SK-MEL-5 (cell line): ENCODE measurements at regions not wholly inside any gene's neighbourhood (a gene's known extent, or its start where the extent isn't known, plus 50 kb on each side); places are given as distances from the start of the nearest gene placed in this dataset.

Source experiments
- small RNA-seq, 2 experiments: library from RNA; depleted of rRNA; stranded (forward); fragments of <200 nt; gene quantifications; one replicate each; pipeline ENCODE3, GENCODE V24; 2014

Small RNAs in the stretch of these regions (small RNA-seq; reads per million reads assigned to genes)
- gene RN7SL761P (0 reads per million in 2 experiments), gene RPL37P21 (0 to 0.02 reads per million in 2 experiments), gene RPS3AP52 (0 reads per million in 2 experiments), gene SNRPFP3 (0 reads per million in 2 experiments)
